GM19438 (cell line): ENCODE measurements at regions not wholly inside any gene's neighbourhood (a gene's known extent, or its start where the extent isn't known, plus 50 kb on each side); places are given as distances from the start of the nearest gene placed in this dataset.
"Not testable (repeated sequence)": the region's sequence is repeated elsewhere in the genome, so short reads cannot be mapped to it uniquely, and the experiment has no call there.

Source experiments
- ATAC-seq: cut with Tn5 transposase; IDR thresholded peaks from one replicate; pipeline ENCODE4 v1.9.1; 2021; ENCODE audit warnings: low read depth; ENCODE audit not compliant: unreplicated experiment

DNA sequence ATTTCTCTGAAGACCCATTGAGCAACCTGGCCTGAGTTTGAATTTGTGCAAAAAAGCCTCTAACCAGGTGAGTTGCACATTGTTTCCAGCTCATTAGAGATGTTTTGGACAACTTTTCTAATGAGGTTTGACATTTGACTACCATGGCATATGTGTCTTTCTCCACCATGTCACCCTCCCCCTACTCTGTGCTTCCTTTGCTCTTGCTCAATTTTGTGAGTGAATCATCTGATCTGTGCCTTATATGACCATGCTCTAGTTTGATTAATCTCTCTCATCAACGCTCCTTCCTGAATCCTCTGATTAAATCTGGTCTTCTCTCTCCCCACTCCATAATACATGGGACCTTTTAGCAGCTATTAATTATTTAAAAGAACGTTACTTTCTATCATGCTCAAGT, 144.8 kb upstream of the SAMSN1 start:
- ATAC-seq: no peak

DNA sequence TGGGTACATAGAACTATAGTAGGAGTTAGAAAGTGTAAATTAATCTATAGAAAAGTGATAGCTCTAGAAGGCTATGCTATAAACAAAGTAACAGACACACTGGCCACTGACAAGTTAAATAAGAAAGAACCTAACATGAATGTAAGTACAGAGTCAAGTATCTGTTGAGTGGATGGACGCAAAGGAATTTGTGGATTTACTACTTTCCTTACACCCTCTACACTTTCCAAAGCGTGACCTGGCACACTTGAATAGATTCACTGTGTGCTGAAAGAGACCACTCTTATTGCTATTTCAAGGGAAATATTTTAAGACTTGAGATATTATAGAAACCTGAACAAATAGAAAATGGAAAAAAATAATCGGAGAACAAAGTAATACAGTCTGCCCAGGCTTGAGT, 142.8 kb upstream of the SAMSN1 start:
- ATAC-seq: no peak

DNA sequence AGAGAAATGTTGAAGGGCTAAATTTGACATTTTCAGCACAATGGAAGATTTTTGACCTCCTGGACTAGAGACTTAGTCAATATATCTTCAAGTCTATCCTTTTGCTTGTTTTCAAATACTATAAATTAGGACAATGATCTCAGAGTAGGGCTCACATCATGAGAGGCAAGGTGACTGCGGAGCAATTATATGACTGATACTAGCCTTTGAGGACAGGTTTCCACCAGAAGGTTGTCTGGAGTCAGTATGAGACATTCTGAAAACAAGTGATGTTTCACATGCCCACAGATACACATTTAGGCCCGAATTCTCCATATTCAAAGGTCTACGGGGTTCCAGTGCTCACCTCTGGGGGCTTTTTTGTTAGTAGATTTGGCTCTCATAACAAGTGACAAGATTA, 142.3 kb upstream of the SAMSN1 start:
- no peak for ATAC-seq

DNA sequence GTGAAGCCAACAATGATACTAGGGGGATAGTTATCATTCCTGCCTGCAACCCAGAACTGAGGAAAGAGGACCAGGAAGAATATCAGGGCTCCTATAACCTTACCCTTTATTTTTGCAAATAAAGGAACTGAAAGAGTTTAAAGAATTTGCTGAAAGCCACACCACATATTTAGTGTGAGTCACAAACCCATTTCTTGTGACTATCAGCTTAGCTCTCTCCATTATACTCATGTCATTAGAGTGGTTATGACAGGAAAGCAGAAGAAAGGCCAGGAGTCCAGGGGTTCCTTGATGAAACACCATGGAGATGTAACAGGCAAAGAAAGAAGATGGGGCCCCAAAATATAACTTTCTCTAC, 141.1 kb upstream of the SAMSN1 start:
- ATAC-seq: peak; percentile 49

DNA sequence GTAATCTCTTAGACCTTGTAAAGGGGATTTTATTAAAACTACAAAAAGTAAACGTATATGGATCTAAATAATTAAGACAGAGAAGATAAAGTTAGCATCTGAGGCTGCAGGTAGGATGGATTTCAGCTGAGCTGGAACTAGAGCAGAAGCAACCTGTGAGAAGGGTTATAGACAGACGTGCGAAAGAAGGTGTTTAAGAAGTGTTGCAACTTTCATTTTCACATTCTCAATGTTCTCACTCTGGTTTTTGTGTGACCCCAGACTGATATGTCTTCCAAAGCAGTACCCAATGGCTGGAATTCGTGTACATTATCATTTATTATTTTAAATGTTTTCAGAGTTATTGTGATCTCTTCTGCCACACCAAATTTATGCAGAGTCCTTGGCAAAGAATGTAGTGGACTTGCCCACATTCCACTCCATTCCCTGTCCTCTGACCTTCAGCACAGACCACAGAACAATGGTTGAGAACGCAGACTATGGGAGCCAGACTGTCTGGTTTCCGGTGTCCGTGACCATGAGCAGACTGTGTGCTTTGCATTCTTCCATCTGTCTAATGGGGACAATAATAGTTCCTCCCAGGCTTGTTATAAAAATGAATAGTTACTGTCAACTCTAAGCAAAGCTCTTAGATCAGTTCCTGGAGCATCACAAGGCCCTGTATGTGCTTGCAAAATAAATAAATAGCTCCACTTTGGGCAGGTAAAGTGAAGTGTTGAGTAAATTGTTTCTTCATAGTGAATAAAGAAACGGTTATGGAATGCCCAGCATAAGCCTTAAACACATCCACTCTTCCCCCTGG, 140.6 kb upstream of the SAMSN1 start:
- ATAC-seq: peak; percentile 59

DNA sequence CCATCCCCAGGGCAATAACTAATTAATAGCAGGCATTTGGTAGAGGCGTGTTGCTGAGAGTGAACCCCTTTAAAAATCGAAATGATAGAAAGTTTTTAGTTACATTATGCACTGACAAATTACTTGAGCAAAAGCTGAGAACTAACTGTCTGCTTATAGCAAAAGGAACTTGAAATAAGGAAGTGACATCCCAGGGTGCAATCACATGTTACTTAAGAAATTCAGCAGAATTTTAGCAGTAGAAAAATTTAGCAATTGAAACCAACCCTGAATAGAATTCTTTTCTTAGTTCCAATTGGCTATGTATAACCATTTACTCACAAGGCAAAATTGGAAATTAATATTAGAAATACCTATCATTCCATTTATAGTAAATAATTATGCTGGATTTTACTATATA, 139.5 kb upstream of the SAMSN1 start:
- ATAC-seq: no peak

DNA sequence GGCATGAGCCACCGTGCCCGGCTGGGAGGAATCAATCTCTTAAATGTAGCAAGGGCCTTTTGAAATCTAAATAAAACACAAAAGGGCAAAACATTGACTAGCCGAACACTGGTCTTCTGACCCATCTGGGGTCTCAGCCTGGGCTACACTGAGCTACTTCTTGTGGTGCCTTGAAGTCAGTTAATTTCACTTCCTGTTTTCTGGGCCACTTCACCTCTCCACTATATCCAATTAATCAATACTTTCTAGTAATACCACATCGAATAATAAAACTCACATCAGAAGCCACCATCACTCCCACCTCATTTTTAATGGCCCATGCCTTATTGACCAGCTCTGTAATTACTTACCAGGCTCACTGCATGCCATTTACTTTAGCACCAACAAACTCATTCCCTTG, 138.0 kb upstream of the SAMSN1 start:
- ATAC-seq: peak; percentile 37

DNA sequence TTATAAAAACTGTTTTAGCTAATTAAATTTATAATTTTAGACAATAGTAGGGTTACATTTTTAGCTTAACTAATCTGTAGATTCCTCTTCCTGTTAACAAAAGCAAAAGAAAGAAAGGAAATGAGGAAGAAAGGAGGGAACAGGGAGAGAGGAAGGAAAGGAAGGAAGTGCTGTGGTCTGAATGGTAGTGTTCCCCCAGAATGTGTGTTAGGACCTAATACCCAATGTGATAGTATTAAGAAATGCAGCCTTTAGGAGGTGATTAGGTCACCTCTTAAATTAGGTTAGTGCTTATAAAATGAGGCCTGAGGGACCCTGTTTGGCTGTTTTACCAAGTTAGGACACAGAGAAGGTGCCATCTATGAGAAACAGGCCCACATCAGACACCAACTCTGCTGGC, 136.9 kb upstream of the SAMSN1 start:
- ATAC-seq: no peak

DNA sequence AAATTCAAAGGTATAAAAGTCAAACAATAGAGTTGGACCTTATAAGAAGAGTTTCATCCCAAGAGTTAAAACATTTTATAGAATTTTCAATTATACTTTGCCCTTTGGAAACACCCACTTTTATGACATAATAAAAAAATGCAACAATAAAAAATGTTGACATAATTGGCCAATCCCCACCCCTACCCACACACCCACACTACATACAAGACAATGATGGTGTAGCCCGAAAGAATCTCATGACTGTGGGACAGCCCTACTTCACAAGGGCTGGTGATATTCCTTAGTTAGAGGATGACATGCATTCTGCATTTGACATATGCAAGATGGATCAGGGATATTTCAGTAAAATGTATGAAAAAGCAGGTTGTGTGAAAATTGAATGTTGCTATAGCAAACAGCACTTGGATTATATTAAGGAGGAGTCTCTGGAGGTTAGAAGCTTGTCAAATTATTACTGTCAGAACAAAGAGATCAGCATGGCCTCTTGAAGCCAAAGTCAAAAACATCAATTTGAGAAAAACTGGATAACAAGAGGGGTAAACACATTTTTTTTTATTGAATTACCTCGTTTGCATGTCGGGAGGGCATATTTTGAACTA, 133.0 kb upstream of the SAMSN1 start:
- no peak for ATAC-seq

DNA sequence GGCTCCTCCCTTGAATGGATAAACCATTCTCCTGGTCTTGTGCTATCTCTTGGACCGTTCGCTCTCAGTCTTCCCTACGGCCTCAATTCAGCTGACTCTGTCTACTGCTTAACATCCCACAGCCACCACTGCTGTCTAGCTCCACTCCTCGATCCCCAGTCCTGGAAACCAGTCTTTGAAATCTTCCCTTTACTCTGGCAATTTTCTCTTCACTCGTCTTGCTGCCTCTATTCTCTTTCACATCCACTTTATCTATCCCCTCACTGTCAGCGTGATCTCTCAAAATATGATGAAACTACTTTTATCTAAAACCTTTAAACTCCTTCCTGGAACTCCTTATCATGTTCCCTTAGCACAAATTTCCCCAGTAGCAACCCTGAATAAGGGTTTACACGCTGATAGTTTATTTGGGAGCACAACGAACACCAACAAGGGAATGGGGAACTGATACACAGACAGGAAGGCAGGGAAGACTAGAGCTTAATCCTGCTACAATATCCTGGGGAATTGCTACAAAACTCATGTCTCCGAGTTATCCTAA, 131.6 kb upstream of the SAMSN1 start:
- no peak for ATAC-seq

DNA sequence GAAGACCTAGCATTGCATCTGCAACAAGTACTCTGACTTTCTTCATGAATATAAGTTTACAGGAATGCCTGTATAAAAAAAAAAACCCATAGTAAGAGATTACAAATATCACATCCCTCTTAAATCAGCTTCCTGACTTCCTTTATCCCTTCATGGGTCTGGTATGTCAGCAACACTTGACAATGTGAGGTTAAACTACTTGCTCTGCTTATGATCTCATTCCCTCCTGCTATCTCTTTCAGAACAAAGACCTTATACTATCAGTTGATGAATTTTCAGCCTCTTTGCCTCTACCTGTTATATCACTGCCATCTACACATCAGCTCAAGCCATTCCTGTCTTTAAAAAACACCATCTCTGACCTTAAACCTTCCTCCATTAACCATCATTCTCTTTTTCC, 130.9 kb upstream of the SAMSN1 start:
- no peak for ATAC-seq

DNA sequence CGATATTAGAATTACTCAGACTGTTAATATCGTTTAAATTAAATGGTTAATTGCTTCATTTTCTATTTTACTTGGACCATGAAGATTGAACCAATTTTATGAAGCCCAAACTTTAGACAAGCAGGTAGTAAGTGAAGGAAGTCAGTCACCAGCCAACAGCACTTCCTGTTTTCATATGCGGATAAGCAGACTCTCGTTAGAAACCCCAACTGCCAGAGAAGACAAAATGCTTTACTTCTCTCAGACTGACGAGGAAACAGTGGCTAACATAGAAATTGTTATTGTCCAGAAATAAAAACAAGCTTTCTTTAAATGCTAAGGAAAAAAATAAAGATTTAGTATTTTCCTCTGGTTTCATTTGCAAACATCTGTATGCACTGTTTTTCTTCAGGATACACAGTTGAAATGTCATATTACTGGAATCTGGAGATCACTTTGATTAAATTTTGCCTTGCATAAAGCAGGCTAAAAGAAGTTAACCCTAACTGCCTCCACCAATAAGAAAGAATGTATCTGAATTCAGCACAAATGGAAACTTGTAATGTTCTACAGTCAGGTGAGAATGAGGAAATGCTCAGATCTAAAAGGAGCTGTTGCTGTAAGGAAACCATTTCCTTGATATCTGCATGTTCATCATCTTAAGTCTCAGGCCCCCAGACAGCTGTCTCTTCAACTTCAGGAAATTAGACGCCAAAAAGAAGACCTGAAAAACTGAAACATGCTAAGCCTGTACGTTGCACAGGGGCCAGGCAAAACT, 129.8 kb upstream of the SAMSN1 start:
- no peak for ATAC-seq

DNA sequence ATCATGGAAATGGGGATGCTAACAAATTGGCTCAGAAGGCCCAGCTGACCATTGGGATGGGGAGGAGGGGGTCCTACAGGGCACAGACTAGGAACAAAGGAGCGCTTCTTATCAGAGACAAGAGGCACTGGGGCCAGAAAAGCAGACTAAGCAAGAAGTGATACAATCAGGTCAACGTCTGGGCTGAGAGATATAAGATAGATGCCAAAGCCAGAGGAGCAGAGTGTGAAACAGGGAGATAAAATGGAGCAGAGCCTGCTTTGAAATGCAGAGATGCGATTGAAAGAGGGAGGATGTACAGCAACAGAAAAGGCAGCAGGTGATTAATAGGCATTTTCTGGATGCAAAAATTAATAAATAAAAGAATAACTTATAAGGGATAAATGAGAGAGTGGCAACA, 127.5 kb upstream of the SAMSN1 start:
- no peak for ATAC-seq

DNA sequence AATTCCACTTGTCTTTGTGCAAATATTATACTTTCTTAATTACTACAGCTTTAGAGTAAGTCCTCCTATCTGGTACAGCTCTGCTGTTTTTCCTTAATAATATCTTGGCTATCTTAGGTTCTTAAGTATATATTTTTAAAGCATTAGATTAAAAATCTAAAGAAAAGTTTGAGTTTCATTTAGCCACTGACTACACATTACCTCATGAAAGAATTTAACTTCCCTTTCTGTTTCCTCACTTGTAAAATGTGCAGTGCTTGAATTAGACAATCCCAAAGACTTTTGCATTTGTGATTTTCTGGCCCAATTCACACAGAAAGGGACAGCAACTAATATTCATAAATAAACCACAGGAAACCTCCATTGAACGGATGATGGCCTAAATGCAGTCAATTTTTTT, 126.4 kb upstream of the SAMSN1 start:
- ATAC-seq: no peak

DNA sequence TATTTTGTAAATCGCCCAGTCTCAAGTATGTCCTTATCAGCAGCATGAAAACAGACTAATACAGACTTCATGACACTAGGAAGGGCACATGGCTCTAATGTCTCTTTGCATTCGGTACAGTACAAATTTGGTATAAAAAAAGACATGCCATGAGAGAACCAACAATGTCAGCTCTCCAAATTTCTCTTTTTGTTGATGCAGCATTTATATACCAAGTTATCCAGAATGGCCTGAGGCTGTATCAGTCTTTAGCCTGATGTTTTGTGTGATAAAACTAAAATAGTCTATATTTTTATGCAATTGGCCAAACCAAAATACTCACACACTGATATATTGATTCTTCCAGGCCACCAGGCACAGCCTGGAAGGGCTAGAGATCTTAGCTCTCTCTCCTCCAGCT, 124.3 kb upstream of the SAMSN1 start:
- no peak for ATAC-seq

DNA sequence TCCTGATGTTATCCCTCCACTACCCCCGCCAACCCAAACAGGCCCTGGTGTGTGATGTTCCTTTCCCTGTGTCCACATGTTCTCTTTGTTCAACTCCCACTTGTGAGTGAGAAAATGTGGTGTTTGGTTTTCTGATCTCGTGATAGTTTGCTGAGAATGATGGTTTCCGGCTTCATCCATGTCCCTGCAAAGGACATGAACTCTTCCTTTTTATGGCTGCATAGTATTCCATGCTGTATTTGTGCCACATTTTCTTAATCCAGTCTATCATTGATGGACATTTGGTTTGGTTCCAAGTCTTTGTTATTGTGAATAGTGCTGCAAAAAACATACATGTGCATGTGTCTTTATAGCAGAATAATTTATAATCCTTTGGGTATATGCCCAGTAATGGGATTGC, 123.0 kb upstream of the SAMSN1 start:
- not testable (repeated sequence) for ATAC-seq

DNA sequence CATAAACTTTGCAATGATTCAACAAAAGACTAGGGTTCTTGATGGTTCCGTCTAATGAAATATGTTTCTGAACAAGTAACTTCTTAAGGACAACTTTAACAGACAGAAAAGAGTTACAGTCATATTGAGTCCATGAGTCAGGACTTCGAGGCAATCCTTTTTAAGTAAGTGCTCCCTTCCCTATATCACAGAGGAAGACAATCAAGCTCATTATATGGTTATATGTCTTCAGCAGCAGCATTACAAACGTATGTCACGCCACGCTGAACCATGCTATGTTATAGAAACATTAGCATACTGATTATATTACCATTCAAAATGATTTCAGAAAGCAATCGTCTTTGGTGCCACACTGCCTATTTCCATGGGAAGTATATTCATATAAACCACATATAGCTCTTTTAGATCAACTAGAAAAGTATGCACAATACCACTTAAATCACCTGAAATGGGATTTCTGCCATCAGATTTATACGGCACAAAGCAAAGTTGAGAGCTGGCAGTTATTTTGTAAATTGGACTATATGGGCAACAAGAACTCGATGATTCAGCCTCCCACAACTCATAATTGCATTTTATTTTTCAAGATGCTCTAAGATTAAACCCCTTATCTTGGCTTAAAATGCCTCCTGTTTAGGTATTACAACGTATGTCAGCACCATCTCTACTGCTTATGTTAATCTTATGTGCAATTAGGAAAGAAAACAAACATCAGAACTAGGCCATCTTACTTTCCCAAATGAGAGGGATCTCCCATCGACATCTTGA, 111.3 kb upstream of the SAMSN1 start:
- ATAC-seq: no peak

DNA sequence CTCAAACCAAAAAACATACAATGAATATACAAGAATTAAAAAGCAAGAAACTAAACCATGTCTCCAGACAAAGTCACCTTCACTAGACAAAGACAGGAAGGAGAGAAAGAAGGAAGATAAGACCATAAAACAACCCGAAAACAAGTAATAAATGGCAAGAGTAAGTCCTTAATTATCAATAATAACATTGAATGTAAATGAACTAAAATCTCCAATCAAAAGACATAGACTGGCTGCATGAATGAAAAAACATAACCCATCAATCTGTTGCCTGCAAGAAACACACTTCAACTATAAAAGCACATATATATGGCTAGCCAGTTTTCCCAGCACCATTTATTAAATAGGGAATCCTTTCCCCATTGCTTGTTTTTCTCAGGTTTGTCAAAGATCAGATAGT, 100.8 kb upstream of the SAMSN1 start:
- no peak for ATAC-seq

DNA sequence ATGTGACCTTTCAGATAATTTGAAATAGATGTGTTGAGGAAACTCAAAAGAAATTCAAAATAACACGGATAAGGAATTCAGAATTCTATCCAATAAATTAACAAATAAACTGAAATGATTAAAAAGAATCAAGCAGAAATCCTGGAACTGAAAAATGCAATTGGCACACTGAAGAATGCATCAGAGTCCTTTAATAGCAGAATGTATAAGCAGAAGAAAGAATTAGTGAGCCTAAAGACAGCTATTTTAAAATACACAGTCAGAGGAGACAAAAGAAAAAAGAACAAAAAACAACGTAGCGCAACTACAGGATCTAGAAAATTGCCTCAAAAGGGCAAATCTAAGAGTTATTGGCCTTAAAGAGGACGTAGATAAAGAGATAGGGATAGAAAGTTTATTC, 99.6 kb upstream of the SAMSN1 start:
- no peak for ATAC-seq

DNA sequence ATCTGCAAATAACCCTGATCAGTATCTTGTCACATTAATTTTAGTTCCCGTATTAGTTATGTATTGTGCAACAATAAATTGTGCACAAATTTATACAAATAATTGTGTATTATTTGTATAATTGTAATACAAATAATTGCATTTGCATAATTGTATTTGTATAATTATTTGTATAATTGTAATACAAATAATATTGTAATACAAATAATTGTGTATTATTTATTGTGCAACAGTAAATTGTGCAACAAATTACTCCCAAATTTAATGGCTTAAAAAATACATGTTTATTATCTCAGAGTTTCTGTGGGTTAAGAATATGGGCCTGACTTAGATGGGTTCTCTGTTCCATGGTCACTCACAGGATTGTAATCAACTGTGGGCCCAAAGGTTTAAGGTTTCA, 86.2 kb upstream of the SAMSN1 start:
- no peak for ATAC-seq

DNA sequence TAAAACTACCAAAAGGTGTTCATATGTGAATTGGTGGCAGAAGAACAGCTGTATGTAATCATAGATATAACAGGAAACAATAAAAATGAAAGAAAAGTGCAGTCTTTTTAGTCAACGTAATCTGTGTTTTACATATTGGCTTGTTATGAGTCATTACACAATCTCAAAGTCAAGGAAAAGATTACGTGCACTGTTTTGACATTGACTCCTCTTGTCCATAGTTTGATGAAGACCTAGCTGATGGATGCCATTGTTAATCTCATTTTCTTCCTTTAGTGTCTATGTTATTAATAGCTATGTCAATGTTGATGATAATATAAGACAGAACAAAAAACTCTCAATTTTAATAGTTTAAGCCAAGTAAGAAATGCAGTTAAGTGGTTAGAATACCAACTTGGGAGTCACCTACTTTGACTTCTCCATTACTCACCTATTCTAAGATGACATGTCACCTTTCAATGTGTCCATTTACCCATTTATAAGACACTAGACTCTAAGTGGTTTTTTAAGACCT, 84.5 kb upstream of the SAMSN1 start:
- ATAC-seq: no peak
